ENCODE measurements at regions not wholly inside any gene's neighbourhood (a gene's known extent, or its start where the extent isn't known, plus 50 kb on each side); places are given as distances from the start of the nearest gene placed in this dataset.

- ChIA-PET POLR2A (interaction anchor here (0.5 kb wide), 1 partner anchor 265 kb away, joined by 3 read pairs; no protein-coding TSS in a partner anchor), CTCF (ENCODE audit: unreplicated experiment) (no interaction called here)
- Histone ChIP-seq H3K9me2 (ENCODE audit: insufficient read depth, low read length) (no peaks in the 10 kb centered on the region), H3K4me2 (ENCODE audit: low read length) (no peak overlapping the region), H3K9me3 (ENCODE audit: low read length) (no peaks in the 10 kb centered on the region), H3K36me3 (ENCODE audit: insufficient read depth, low read length) (no peaks in the 10 kb centered on the region), H4K20me1 (ENCODE audit: insufficient read depth, low read length) (no peaks in the 10 kb centered on the region), H3K4me3 (ENCODE audit: low read depth, low read length, poor library complexity, severe bottlenecking) (no peak overlapping the region), H3K79me2 (ENCODE audit: insufficient read depth, low read depth, low read length) (no peaks in the 10 kb centered on the region), H2AFZ (ENCODE audit: low read length) (no peak overlapping the region), H3K27ac (ENCODE audit: low read depth, low read length, poor library complexity, severe bottlenecking) (no peak overlapping the region), H3K4me1 (ENCODE audit: insufficient read depth, low read length, poor library complexity, severe bottlenecking) (no peaks in the 10 kb centered on the region)
- intact Hi-C loops (cut with micrococcal nuclease; ENCODE audit: unreplicated experiment) = no loop called here
- TF ChIP-seq CTCF (conservative IDR thresholded peaks at IDR 0.05; ENCODE audit: low read length) (no peak), EZH2phosphoT487 (IDR thresholded peaks at IDR 0.05; ENCODE audit: borderline replicate concordance, low read depth, low read length) (no peak)
- no peak for DNase-seq (ENCODE audit: low spot score)
- no TSS peak for BruUV-seq (replicated peaks)
These were observed 80.7 kb upstream of the DLG1 start for GRCh38 chr3:197378985-197379718.

GRCh38 chr3:197376735-197377555, 78.5 kb upstream of the DLG1 start:
- H3K27ac ChIP-seq (ENCODE audit: low read depth, low read length, poor library complexity, severe bottlenecking) = no peak overlapping the region
- no peaks in the 10 kb centered on the region for H3K9me2 ChIP-seq (ENCODE audit: insufficient read depth, low read length)
- H2AFZ ChIP-seq (ENCODE audit: low read length) = no peak overlapping the region
- H3K9me3 ChIP-seq (ENCODE audit: low read length) = no peaks in the 10 kb centered on the region
- H3K4me3 ChIP-seq (ENCODE audit: low read depth, low read length, poor library complexity, severe bottlenecking) = no peak overlapping the region
- CTCF ChIA-PET (ENCODE audit: unreplicated experiment) = no interaction called here
- H3K36me3 ChIP-seq (ENCODE audit: insufficient read depth, low read length) = no peaks in the 10 kb centered on the region
- DNase-seq (ENCODE audit: low spot score) = no peak
- intact Hi-C loops (cut with micrococcal nuclease; ENCODE audit: unreplicated experiment) = no loop called here
- TF ChIP-seq CTCF (conservative IDR thresholded peaks at IDR 0.05; ENCODE audit: low read length) (no peak), EZH2phosphoT487 (IDR thresholded peaks at IDR 0.05; ENCODE audit: borderline replicate concordance, low read depth, low read length) (no peak)
- BruUV-seq (replicated peaks) = no TSS peak
- no peaks in the 10 kb centered on the region for H3K4me1 ChIP-seq (ENCODE audit: insufficient read depth, low read length, poor library complexity, severe bottlenecking)
- no peak overlapping the region for H3K4me2 ChIP-seq (ENCODE audit: low read length)
- POLR2A ChIA-PET = interaction anchor here (0.7 kb wide), 1 partner anchor 15 kb away, joined by 3 read pairs; no protein-coding TSS in a partner anchor
- no peaks in the 10 kb centered on the region for H3K79me2 ChIP-seq (ENCODE audit: insufficient read depth, low read depth, low read length)
- H4K20me1 ChIP-seq (ENCODE audit: insufficient read depth, low read length) = no peaks in the 10 kb centered on the region

- no TSS peak for BruUV-seq (replicated peaks)
- TF ChIP-seq CTCF (conservative IDR thresholded peaks at IDR 0.05; ENCODE audit: low read length) = no peak
- TF ChIP-seq EZH2phosphoT487 (IDR thresholded peaks at IDR 0.05; ENCODE audit: borderline replicate concordance, low read depth, low read length) = no peak
These were observed 77.6 kb upstream of the DLG1 start for GRCh38 chr3:197376020-197376419.

More at GRCh38 chr3:197376020-197376419, 77.6 kb upstream of the DLG1 start:
- no peaks in the 10 kb centered on the region for H3K9me2 ChIP-seq (ENCODE audit: insufficient read depth, low read length)
- intact Hi-C loops (cut with micrococcal nuclease; ENCODE audit: unreplicated experiment) = no loop called here
- H3K4me1 ChIP-seq (ENCODE audit: insufficient read depth, low read length, poor library complexity, severe bottlenecking) = no peaks in the 10 kb centered on the region
- H3K4me2 ChIP-seq (ENCODE audit: low read length) = no peak overlapping the region
- no peak overlapping the region for H3K4me3 ChIP-seq (ENCODE audit: low read depth, low read length, poor library complexity, severe bottlenecking)
- no peaks in the 10 kb centered on the region for H3K9me3 ChIP-seq (ENCODE audit: low read length)
- POLR2A ChIA-PET = no interaction called here
- H3K79me2 ChIP-seq (ENCODE audit: insufficient read depth, low read depth, low read length) = no peaks in the 10 kb centered on the region
- no peak overlapping the region for H3K27ac ChIP-seq (ENCODE audit: low read depth, low read length, poor library complexity, severe bottlenecking)
- no peak for DNase-seq (ENCODE audit: low spot score)
- H4K20me1 ChIP-seq (ENCODE audit: insufficient read depth, low read length) = no peaks in the 10 kb centered on the region
- CTCF ChIA-PET (ENCODE audit: unreplicated experiment) = no interaction called here
- no peak overlapping the region for H2AFZ ChIP-seq (ENCODE audit: low read length)
- no peaks in the 10 kb centered on the region for H3K36me3 ChIP-seq (ENCODE audit: insufficient read depth, low read length)
